NK-92 treated with Interleukin-12 subunit alpha and Interleukin-12 subunit beta, amount 100 ng/mL, for 24 hours (cell line): ENCODE measurements at regions not wholly inside any gene's neighbourhood (a gene's known extent, or its start where the extent isn't known, plus 50 kb on each side); places are given as distances from the start of the nearest gene placed in this dataset.

Experiments
- DNase-seq: peaks from one replicate; lab custom pipeline; 2025; lab: John Stamatoyannopoulos, UW

- DNase-seq: no peak
Observed at GRCh38 chr6:149216459-149216858, 101.1 kb upstream of the TAB2 start.

DNA sequence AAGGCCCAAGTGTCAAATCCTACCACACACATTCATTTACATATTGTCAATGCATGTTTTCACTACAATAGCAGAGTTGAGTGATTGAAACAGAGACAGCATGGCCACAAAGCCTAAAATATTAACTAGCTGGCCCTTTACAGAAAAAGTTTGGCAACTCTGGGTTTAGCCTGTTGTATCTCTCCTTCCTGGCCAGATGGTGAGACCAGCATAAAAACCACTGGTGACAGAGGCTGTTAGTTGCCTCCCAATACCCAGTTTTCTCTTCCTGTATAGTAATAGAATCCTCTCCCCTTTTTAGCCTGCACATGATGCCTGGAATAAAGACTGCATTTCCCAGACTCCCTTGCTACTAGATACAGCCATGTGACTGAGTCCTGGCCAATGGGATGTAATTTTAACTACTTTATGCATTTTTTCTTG lies 100.0 kb upstream of the TAB2 start:
- DNase-seq: no peak

GRCh38 chr6:149218471-149218870 lies 99.0 kb upstream of the TAB2 start:
- no peak for DNase-seq

DNA sequence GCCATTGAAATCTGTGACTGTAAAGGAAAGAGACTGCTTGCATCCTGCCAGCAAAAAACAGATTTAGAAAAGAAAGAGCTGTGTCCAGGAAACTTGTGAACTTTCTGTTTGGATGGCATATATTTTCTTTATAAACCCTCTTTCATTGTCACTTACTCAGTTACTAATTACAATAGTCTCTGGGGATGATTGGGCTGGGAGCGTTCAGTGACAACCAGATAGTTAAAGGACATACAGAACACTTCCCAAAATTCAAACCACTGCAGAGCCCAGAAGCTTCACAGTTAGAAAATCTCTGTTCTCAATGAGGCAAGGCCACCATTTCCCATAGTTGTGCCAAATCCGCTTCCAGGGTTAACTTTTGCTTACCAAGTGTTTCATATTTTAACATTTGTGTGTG lies 98.6 kb upstream of the TAB2 start:
- DNase-seq: no peak

DNA sequence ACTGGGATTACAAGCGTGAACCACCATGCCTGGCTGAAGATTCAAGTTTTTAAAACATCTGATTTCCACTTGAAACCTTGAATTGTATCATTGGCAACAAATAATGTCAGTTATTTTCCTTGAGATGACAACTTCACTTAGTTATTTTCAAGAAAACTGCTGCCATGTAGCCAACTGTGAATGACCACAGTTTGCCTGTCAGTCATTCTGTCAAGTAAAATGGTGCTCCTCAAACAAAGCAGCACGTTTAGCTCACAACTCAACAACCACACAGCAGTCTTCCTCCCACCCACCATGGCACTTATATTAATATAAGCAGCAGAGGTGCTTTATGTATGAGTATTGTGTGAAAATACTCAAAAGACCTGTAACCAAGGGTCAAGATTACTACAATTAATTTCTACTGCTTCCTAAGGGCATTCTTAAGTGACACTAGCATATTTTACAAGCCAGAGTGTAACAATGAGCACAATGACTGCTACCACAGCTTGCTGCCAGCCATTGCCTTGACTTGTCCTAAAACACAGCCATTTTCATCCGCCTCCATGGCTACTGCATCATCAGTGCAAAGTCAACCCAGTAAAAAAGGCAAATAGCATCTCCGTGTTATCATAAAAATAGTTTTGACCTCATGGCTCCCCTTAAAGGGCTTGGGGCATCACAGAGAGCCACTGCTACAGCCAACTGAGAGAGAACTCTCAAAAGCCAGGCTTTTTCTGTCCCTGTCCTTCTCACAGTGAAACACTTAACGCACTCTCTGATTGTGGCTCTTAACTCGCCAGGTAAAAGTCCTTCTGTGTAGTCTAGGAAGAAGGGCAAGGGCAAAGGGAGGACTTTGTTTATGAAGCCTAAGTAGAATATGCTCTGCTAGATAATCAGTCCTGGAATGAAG lies 96.4 kb upstream of the TAB2 start:
- DNase-seq: no peak

GRCh38 chr6:149221774-149222070 lies 95.8 kb upstream of the TAB2 start:
- DNase-seq: no peak

- no peak for DNase-seq
Observed at GRCh38 chr6:149223120-149223903, 94.2 kb upstream of the TAB2 start.

DNA sequence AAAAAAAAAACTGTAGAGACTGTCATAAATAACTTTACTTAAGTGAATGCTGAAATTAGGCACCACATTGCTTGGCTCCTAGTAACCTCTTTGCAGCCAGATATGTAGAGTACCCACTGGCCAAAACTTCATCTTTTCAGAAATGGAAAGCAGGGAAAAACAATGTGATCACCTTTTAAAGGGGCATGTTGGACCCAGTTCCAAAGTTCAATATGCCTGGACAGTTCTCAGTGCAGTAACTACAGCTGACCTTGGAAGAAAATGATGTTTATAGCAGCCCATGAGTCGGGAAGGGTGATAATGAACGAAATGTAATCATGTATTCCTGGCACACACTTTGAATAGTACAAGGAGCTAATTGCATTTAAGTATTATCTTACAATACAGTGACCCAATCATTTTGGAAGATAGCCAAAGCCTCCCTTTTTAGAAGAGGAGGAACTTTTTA lies 93.6 kb upstream of the TAB2 start:
- DNase-seq: no peak

DNA sequence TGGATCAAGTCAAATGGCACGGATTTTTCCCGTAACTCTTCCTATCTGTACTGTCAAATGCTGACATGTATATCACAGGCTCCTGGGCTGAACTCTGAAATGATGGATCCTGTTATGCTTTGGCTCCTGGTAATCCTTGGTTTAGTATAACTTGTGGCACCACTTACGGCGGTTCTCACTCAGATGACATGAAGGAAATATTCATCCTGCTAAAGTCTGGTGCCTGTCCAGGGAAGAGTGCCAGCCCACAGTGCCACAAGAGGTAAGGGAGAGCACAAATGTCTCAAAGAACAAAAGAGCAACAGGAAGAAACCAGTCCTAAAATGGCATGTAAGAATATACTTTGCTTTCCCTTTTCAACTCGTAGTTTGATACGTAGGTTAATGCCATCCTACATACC lies 93.1 kb upstream of the TAB2 start:
- DNase-seq: no peak

- DNase-seq: no peak
Observed at GRCh38 chr6:149225370-149225769, 92.1 kb upstream of the TAB2 start.

DNA sequence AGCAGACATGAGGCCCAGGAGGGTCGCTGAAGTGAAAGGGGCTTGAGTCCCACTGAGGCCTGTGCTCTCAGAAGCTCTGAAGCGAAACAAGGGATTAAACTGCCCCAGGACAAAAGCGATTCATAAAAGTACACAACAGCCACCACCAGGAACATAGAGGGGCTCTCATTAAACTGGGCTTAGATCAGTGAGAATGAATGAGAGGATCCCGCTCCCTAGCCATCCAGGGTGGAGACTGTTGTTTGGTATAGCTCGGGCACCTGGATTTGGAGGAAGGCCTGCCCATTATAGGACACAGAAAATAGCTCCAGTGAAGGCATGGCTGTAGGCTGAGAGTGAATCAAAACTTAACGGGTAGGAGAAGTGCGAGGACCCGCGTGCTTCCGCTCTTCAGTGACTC lies 91.6 kb upstream of the TAB2 start:
- no peak for DNase-seq

GRCh38 chr6:149227796-149228195 lies 89.7 kb upstream of the TAB2 start:
- DNase-seq: no peak

DNA sequence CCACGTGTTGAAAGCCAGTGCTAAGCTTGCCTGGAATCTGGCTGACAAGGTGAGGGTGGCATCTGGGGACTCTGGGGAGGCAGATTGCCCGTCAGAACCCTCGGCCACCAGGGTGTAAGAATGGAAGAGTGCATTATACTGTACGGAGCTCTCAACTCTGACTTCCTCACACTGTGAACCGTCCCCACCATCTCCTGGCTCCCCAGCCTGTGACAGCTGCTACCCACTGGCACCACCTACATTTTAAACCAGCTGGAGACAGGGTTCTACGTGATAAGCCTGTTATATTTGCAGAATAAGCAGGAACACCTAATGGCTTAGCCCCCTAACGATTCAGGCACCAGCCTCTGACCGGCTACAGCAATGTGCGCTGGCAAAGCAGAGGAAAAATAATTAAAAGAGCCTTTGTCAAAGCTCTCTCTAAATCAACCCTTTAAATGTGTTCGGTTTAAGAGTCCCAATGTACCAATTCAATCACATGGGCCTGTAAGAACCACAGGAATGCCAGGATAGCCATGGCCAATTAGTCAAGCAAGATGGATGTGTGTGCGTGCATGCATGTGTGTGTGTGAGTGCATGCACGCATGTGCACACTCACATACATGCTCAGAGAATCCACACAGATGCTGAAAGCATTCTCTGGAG lies 89.1 kb upstream of the TAB2 start:
- no peak for DNase-seq

DNA sequence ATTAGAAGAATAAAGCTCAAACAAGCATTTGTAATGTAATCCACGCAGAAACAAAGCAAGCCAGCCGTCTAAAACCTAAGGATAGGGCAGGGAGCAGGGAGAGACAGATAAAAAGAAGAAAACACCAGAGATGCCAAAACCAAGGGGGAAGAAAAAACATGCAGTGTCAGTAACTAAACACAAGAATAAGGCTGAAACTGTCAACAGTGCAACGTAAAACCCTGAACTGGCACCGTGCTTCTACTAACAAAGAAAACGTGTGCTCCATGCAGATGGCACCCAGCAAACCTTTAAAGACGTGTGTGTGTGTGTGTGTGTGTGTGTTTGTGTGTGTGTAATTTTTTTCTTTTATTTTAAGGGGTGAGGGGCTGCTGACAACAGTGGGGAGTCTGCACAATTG lies 88.4 kb upstream of the TAB2 start:
- DNase-seq: no peak

- DNase-seq: no peak
Observed at GRCh38 chr6:149230712-149231460, 86.6 kb upstream of the TAB2 start.

DNA sequence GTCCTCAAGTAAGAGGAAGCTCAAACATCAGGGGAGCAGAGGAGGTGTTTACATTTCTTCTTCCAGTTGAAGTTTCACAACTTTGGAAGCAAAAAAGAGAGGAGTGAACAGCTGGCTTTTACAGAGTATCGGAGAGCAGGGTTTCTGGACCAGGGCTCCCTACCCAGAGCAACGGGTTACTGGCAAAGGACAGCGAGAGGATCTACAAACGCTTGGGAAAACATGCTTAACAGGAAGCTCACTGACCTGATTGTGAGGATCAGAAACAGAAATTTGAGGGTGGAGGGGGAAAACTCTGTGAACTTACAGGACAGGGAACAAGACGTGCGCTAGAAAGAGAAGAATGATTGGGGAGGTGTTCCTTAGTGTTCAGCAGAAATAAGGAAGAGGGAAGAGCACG lies 85.7 kb upstream of the TAB2 start:
- no peak for DNase-seq

DNA sequence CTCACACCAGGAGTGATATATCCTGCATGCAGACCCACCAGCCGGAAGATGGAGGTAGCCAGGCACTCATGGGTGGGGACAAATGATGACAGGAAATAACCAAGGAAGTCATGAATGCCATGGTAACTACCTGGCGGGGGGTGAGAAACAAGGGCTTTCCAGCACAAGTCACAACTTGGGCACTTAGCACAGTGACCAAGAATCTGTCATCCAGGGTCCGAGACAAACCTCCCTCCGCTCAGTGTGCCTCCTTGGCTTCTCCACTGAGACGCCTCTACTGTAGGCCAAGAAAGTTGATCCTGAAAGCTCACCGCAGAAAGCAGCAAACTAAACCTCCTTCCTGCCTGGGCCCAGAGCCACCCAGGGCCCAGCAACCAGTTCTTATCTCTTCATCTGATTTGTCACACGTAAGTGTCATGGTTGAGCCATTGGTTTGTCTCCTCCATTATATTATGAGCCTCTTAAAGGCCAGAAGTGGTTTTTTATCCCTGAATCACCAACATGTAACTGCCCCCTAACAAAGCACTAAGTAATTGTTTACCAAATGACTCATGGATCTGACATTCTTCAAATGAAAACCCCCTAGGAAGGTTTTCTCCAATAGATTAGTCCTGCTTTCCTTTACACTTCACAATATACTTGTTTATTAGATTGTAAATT lies 84.3 kb upstream of the TAB2 start:
- no peak for DNase-seq

DNA sequence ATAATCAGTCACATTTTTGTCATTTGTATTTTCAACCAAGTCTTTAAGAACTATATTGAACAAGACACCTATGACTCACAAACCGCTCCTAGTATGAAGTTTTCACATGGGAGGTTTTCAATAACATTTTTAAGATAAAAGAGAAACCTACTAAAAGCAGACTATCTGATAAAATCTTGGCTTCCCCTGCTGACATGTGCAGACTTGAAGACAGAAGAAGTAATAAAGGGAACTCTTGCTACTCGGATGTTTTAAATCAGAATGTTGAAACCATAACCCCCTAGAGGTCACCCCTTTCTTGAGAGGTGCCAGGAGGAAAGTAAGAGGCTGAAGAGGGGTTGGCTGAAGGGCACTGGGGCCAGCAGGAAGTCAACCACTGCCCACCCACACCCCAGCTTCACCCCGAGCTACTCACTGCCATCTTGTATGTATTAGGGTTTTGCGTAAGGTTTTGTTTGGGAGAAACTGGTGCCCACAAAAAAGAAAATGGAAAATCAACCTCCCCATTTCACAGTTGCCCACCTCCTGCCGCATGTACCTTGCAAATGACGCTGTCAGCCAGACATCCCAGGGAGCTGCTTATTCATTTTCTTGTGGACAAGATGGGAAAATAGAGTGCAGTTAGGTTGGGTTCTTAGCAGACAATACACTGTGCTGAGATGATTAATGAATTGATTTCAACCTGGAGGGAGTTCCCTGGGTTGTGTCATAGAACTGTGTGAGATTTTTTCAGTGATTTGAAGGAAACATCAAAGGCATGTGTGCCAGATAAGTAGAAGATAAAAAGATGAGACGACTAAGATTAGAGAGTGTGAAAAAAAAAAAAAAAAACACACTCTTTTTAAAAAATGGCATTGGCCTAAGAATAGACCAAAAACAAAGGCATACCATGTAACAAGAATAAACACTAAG lies 83.2 kb upstream of the TAB2 start:
- DNase-seq: no peak

DNA sequence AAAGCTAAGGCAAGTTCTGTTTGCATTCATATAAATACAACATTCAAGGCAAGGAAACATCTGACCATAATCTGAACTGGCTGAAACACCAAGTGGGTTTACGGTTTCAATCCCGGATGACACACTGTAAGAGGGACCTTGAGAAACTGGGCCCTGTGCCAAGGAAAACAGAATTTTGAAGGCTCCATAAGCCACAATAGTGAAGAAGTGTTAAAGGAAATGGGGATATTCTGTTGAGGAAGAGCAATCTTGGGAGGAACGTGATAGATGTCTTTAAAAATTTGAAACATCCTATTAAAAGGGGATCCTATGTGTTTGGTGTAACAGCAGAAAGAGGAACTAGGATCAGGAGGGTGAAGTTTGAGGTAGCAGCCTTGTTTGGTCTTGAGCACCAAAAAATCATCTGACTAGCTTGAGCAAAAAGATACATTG lies 82.4 kb upstream of the TAB2 start:
- no peak for DNase-seq

DNA sequence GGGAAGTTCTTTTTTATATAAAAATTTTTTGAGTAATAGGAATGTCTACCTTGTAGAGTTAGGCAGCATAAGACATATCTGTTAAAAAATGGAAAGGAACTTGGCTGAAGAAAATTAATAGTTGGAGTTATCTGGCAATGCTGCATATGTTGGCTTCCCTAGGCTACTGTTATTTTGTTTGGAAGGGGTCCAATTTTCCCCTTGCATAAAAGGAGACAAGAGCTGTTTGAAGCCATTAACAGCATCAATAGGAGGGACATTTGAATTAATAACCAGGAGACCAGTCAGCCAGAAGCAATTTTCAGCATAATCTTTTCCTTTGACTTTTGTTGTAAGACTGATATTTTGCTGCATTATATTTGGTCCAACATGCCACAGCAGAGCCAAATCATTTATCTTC lies 80.9 kb upstream of the TAB2 start:
- no peak for DNase-seq

DNA sequence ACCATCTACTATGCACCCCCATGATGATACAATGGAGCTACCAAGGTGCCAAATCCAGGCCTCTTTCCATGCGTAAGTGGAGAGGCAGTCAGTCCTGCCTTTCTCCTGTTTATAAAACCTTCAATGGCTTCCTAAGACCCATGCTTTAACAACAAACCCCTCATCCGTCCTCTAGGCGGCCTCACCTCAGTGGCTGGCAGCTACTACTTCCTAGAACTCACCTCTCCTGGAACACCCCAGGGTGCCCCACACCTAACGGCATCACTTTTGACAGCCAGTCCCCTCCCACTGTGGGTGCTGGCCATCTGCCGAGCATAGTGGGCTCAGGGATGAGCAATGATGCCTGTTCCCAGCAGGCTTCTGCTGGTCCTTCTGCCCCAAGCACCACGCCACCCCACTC lies 80.0 kb upstream of the TAB2 start:
- no peak for DNase-seq
